Non-pigmented ciliary epithelial cell (primary cell): ENCODE measurements at regions not wholly inside any gene's neighbourhood (a gene's known extent, or its start where the extent isn't known, plus 50 kb on each side); places are given as distances from the start of the nearest gene placed in this dataset.
"Not testable (repeated sequence)": the region's sequence is repeated elsewhere in the genome, so short reads cannot be mapped to it uniquely, and the experiment has no call there.

Experiments
- DNase-seq: peaks from one replicate; pipeline ENCODE4 v3.0.0-alpha.2; 2010; ENCODE audit warnings: low read depth

- DNase-seq, result no peak
These were observed 240.2 kb downstream of the NEBL start for GRCh38 chr10:20656886-20657285.

GRCh38 chr10:20652424-20652823, 244.7 kb downstream of the NEBL start:
- not testable (repeated sequence) for DNase-seq

- no peak for DNase-seq
These were observed 248.7 kb downstream of the NEBL start for GRCh38 chr10:20648263-20648874.

GRCh38 chr10:20647756-20648155, 249.4 kb downstream of the NEBL start:
- no peak for DNase-seq

DNA sequence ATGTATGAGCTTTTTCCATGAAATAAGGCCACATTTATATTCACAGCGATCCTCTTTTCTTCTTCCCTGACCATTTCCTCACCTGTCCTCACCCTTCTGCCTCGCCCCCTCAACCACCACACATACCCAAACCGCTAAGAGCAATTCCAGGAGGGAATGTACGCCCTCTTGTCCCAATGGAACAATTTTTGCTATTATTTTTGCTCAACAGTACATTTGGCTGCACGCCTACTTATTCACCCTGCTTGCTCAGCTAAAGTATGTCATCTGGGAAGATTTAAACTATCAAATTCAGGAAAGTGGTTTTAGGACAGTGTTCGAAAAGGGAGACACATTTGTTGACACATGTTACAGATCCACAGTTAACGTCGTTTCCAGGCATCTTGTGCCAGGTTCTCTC, 252.7 kb downstream of the NEBL start:
- DNase-seq, result no peak

GRCh38 chr10:20641605-20642004, 255.5 kb downstream of the NEBL start:
- DNase-seq, result no peak

DNA sequence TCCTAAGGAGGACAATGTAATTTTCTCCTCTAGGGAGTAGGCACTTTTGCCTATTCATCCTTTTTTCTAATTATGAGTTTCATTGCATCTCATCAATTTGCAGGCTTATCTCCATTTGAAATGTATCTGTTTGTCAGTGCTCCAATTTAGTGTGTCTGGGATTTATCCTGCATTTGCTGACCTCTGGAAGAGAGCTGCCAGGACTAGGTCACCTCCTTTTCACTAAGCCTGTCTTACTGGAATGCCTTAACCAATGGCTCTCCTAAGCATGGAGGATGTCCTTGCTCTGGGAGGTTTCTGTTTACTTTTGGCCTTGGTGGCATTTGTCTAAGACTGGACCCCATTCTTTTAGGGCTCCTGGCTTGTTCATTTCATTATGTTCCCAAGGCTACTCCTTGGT, 261.5 kb downstream of the NEBL start:
- no peak for DNase-seq

DNA sequence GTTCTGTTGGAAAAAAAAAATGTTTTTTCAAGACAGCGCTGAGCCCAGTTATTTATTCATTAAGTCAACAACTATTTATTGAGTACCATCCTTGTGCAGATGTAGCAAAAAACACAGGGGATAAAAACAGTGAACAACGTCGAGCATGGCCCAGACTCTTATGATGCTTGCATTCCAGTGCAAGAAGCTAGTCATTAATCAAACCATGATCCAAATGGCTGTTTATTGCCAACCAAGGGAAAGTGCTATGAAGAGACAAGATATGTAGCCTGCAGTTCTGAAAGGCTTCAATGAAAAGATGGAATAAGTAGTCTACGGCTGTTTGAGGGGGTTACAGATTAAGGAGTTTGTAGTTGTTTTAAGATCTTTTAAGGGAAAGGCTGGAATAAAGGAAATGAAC, 262.3 kb downstream of the NEBL start:
- DNase-seq, result no peak

DNA sequence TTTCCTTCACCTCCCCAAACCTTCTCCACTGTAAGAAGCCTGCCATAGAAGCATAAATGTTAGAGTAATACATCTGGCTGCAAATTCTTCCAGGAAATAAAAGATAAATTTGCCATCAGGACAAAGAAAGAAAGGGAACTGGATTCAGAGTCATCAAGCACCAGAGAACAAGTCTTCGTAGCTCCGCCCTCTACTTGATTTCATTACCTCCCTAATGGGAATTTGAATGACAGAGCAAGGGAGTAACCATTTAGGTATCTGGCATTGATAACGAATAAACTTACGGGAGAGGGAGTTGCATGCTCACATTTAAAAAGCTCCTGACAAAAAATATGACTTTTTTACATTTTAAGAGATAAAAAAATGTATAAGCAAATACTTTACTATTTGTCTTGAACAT, 263.4 kb downstream of the NEBL start:
- no peak for DNase-seq

- no peak for DNase-seq
These were observed 264.4 kb downstream of the NEBL start for GRCh38 chr10:20632696-20633095.

DNA sequence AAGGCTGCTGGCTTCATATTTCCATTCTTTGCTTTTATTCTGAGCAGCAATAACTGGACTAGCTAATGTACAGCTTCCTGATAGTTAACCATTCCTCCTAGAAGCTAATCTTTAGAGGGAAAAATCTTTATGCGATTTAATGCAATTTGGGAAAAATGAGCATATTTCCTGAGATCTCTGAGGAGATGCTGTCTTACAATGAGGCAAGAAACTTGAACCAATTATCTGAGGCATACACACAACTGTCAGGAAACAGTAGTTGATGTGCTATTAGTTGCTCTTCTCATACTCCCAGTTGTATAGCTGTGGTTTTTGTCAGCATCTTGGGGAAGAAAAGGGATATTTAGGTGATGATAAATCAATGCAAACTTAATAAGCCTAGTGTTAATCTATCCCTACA, 265.9 kb downstream of the NEBL start:
- DNase-seq, result no peak

DNA sequence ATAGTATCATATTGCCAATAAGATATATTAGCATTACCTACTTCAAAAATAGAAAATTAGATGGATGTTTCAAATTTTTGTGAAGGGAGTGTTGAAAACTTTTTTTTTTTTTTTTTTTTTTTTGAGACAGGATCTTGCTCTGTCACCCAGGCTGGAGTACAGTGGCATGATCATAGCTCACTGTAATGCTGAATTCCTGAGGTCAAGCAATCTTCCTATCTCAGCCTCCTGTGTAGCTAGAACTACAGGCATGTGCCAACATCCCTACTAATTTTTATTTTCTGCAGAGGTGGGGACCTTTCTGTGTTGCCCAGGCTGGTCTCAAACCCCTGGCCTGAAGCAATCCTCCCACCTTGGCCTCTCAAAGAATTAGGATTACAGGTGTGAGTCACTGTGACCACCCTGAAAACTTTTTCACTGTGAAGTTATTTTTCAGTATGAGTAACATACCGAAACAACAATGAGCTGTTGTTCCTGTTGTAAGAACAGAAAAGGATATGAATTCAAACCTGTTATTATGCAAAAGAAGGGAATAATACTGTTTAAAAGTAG, 266.9 kb downstream of the NEBL start:
- DNase-seq, result no peak

DNA sequence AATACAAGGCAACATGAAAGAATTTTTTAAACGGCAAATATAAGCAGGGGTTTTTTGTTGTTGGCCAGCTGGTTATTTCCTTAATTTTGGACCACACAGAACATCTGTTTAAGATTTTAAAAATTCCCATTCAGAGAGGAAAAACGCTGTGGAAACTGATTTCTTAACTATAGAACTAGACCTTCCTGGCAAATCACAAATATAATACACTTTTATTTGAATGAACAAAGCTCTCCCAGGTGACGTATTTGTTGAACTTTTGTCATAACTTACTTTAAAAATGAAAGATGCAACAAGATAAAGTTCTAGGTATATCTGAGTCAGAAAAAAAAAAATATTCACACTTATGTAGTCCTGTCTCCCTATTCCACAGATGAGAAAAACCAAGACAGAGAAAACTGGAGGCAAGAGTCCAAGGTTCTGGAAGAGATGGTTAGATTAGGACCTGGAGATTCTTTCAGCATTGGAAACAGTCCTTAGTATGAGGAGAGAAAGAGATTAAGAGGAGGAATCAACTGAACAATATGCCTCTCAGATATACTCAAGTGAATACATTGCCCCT, 269.1 kb downstream of the NEBL start:
- no peak for DNase-seq

DNA sequence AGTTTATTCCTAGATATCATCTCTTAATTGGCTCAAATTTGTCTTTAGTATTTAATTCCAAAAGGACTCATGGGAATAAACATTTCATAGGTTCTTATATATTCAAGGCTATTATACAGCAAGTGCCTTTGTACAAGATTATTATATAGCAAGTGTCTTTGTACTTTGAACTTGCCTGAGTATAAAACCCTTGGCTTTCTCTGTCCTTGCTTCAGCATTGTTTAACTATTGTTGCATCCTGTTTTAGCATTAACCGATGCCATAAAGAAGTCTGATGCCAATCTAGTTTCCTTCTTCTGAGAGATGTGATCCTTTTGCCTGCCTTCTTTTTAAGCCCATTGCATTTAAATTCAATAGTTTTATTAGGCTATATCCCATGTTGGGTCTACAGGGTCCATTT, 270.0 kb downstream of the NEBL start:
- DNase-seq, result no peak

- no peak for DNase-seq
These were observed 271.2 kb downstream of the NEBL start for GRCh38 chr10:20625868-20626267.

GRCh38 chr10:20624642-20625041, 272.5 kb downstream of the NEBL start:
- DNase-seq, result no peak

DNA sequence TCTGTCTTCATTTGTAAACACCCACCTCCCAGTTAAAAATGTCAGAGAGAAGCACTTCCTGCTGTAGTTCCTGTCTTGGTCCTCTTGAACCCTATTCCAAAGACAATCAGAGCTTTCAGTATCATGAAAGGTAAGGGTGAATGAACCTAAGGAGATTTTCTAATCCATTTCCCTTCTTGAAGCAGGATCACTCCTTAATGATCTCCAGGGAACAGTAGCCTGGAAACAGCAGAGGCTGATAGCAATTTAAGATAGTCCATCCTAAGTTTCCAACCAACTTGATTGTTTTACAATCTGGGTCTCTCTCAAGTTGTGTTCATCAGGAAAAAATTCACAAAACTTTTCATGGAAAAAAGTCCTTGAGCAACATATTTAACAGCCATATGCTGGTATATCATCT, 273.6 kb downstream of the NEBL start:
- DNase-seq, result no peak

GRCh38 chr10:20622531-20623211, 274.4 kb downstream of the NEBL start:
- DNase-seq, result no peak

DNA sequence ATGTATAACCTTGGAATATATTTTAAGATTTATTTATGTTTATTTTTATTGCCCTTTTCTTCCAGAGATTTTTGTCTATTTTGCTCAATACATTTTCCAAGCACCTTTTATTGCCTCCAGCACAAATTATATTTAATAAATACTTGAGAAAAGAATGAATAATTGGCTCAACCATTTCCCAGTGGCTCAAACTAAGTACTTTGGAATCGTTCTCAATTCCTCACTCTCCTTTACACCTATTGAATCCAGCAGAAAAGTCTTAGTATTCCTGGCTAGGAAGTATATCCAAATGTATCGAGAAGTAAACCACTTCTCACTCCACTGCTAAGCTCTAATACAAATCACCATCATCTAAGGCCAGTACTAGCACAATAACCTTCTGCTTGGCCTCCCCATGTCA, 276.1 kb downstream of the NEBL start:
- no peak for DNase-seq

- no peak for DNase-seq
These were observed 279.0 kb downstream of the NEBL start for GRCh38 chr10:20618011-20618547.

DNA sequence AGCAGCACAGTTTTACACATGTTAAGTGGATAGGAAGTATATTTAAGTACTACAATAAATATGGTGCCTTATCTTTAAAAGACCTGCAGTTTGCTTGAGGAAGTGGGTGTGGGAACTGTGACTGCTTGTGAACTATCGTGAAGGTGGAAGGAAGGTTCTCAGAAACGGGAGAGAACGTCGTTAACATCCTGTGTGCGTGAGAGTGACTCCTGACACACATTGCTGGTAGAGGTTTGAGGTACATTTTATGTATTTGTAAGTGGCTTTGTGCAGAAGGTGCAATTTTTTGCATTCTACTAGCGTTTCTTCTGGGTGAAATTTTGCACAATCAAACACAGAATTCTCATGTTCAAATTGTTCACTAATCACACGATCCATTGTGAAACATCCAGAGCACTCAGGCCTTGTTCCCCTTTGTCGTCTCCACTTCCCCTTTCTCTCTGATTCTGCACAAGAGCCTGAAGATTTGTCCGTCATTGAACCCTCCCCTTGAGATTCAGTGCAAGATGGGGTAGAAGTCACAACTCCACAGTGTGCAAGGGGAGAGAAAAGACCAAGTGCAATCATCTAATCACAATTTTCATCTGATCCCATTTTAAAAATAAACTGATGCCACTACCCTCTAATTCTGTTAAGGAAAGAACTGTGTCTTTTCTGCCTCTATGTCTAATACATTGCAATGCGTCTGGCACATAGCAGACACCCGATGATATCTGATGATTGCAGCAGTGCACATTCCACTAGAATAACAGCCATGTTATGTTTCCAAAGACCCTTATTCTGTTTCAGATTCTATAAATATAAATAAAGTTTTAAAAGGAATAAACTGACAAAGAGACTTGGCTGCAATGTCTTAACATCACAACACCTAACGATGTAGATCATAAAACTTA, 279.9 kb downstream of the NEBL start:
- no peak for DNase-seq

- no peak for DNase-seq
These were observed 280.9 kb downstream of the NEBL start for GRCh38 chr10:20616056-20616671.
